Neuron (in vitro differentiated cells): ENCODE measurements at regions not wholly inside any gene's neighbourhood (a gene's known extent, or its start where the extent isn't known, plus 50 kb on each side); places are given as distances from the start of the nearest gene placed in this dataset.

ENCODE experiments used
- H2AFZ ChIP-seq: one replicate; pipeline ENCODE4 v1.6.1; 2013; ENCODE audit warnings: low read depth, mild to moderate bottlenecking, inconsistent platforms, low read length, moderate library complexity
- H3K27me3 ChIP-seq: one replicate; pipeline ENCODE4 v1.6.1; 2013; ENCODE audit warnings: low read length; ENCODE audit not compliant: insufficient read depth
- H3K36me3 ChIP-seq: one replicate; pipeline ENCODE4 v1.6.1; 2013; ENCODE audit warnings: low read length; ENCODE audit not compliant: insufficient read depth
- H3K4me1 ChIP-seq: one replicate; pipeline ENCODE4 v1.6.1; 2013; ENCODE audit warnings: low read length; ENCODE audit not compliant: insufficient read depth
- H3K4me3 ChIP-seq: 2 replicates; pipeline ENCODE4 v1.5.1; 2013; ENCODE audit warnings: mild to moderate bottlenecking, low read length, moderate library complexity
- H3K9me3 ChIP-seq: one replicate; pipeline ENCODE4 v1.6.1; 2013; ENCODE audit warnings: low read length

DNA sequence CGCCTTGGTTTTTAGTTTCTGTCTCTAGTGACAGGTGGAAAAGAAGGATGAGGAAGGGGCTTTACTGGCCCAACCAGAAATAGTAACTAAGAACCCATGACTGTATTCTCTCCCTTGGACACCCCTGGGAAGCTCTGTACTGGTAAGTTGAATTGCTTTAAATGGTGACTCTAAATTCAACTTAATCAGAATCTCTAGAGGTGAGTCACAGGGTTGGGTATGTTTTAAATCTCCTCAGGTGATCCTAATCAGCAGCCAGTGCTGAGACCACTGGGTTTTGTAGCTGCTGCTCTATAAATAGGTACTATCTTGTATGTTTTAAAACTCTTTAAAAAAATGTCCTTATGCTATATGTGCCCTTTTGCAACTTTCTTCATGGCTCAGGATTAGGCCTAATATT, 314.0 kb upstream of the ECI2 start:
- H3K9me3 ChIP-seq: no peaks in the 10 kb centered on the region
- no peak overlapping the region for H2AFZ ChIP-seq

DNA sequence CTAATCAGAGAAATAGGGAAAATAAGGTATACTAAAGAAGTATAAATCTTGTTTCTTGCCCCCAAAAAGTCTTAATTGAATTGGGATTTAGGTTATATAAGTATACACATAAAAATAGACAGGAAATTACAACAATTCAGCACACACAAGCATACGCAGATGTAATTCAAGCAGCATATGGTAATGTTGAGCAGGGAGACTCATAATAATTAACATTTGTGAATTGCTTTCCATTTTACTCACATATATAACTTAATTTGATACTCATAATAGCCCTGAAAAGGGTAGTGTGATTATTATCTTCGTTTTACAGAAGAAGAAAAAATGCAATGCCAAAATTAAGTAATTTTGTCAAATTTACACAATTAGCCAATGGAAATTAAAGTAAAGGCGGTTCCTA, 313.5 kb upstream of the ECI2 start:
- Histone ChIP-seq H3K9me3 (no peaks in the 10 kb centered on the region), H2AFZ (no peak overlapping the region), H3K4me3 (no peak overlapping the region)

More for the DNA sequence above, 314.0 kb upstream of the ECI2 start:
- Histone ChIP-seq H3K4me3 (no peak overlapping the region), H3K4me1 (no peaks in the 10 kb centered on the region), H3K36me3 (no peaks in the 10 kb centered on the region), H3K27me3 (no peaks in the 10 kb centered on the region)

DNA sequence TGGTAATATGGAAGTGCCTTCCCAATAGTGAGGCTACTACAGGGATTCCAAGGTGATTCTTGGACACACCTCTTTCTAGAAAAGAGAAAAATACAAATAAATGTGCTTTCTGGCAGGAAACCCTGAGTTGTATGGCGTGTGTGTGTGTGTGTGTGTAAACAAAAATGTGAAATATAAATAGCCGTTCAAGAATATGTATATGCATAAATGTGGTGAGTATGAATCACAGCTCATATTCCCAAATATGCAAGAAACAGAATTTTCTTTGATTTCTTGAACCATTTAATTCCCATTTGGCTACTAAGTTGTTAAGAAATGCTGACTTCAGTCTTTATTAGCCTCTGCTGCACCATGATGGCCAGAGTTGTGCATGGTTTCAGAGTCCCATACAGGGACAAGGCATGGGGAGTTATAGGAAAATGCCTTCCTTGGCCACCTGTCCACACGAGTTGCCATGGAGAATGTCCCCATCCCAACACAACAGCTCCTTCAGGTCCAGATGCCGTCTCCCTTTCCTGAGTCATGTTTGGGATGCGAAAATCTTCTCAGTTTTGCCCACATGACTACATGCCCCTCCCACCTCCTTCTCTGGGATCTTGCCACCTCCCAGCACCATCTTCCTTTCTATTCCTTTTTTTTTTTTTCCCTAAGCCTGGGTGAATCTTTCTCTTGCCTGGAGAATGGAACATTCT, 312.4 kb upstream of the ECI2 start:
- H3K4me3 ChIP-seq: no peak overlapping the region
- no peaks in the 10 kb centered on the region for H3K27me3 ChIP-seq
- no peak overlapping the region for H2AFZ ChIP-seq
- no peaks in the 10 kb centered on the region for H3K9me3 ChIP-seq
- no peaks in the 10 kb centered on the region for H3K4me1 ChIP-seq
- H3K36me3 ChIP-seq: no peaks in the 10 kb centered on the region

More for the DNA sequence above, 313.5 kb upstream of the ECI2 start:
- Histone ChIP-seq H3K27me3 (no peaks in the 10 kb centered on the region), H3K4me1 (no peaks in the 10 kb centered on the region), H3K36me3 (no peaks in the 10 kb centered on the region)

DNA sequence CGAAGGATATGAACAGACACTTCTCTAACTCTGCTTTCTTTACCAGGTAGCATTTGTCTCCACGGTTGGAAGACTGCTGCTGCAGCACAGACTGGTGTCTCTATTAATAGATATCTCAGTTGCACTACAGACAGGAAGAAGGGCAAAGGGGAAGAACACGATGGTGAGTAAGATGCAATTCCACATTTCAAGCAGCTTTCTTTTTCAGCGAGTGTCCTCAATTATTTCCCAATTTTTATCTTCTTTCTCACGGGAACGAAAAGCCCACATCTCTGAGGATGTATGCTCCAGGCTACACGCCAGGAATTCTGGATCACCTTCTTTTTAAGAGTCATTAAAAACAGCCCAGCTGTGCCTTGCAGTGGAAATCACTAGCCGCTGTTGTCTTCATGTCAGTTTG, 311.6 kb upstream of the ECI2 start:
- Histone ChIP-seq H2AFZ (no peak overlapping the region), H3K4me3 (no peak overlapping the region), H3K36me3 (no peaks in the 10 kb centered on the region), H3K9me3 (no peaks in the 10 kb centered on the region), H3K27me3 (no peaks in the 10 kb centered on the region), H3K4me1 (no peaks in the 10 kb centered on the region)

DNA sequence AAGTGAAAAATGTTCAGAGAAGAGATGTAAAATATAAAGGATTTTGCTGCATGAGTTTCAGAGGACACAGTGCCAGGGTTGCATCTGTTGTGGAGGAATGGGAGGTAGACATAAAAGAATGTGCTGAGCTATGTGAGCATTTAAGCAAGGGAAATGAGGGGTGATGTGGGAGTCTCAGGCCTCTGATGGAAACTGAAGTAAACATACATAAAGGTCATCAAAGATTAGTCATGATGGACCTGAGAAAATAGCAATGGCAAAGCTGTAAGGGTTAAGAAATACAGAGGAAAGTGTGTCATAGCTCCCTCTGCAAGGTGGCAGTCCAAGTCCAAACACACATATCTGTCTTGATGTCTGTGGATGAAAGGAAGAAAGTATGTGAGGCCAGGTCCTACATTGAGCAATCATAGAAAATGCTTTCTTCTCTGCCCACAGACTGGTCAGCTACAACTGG, 306.6 kb upstream of the ECI2 start:
- Histone ChIP-seq H3K4me3 (no peak overlapping the region), H3K4me1 (no peaks in the 10 kb centered on the region), H3K9me3 (no peaks in the 10 kb centered on the region), H3K36me3 (no peaks in the 10 kb centered on the region), H3K27me3 (no peaks in the 10 kb centered on the region), H2AFZ (no peak overlapping the region)

DNA sequence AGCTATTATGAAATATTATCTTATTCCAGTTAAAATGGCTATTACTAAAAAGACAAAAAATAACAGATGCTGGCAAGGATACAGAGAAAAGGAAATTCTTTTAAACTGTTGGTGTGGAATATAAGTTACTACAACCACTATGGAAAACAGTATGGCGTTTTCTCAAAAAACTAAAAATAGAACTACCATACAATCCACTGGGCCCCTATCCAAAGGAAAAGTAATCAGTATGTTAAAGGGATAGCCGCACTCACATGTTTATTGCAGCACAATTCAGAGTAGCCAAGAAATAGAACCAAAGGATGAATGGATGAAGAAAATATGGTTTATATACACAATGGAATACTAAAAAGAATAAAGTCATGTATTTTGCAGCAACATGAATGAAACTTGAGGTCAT, 303.8 kb upstream of the ECI2 start:
- H3K4me1 ChIP-seq: no peaks in the 10 kb centered on the region
- no peaks in the 10 kb centered on the region for H3K9me3 ChIP-seq
- H3K36me3 ChIP-seq: no peaks in the 10 kb centered on the region
- no peak overlapping the region for H3K4me3 ChIP-seq
- no peak overlapping the region for H2AFZ ChIP-seq
- H3K27me3 ChIP-seq: no peaks in the 10 kb centered on the region

DNA sequence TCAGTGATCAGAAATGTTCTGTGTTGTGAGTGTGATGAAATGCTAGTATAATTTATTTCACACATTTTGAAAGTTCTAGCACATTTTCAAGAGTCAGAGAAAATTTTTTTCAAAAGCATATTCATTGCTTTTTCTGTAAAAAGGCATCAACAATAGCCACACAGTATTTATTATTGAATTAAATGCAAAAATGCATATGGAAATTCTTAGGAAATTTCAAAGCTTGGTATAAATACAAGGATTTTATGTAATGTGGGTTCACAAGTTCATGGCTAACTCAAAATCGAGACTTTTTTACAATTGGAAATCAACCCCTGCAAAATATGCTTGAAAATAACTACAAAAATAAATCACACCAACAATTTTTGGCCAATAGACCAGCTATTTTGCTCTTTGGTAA, 302.0 kb upstream of the ECI2 start:
- Histone ChIP-seq H2AFZ (no peak overlapping the region), H3K4me1 (no peaks in the 10 kb centered on the region), H3K27me3 (no peaks in the 10 kb centered on the region), H3K36me3 (no peaks in the 10 kb centered on the region), H3K9me3 (no peaks in the 10 kb centered on the region), H3K4me3 (no peak overlapping the region)

DNA sequence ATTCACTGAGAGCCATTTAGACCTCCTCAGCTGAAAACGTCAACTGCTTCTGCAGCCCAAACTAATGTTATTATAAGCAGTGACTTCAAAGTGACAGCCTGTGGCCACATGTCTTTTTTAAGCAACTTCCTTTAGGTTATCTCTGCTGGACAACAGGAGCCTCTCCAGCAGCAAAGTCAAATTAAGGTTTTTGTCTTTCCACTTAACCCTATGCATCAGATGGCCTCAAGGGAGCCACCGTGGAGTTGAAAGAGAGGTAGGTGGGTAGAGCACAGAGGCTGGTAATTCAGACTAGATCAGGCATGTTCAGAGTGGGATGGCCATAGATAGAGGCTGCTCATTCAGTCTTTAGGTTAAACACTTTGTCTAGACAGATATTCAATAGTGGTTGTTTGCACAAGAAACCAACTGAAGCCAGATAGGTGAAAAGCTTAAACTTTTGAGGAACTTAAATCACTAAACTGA, 300.6 kb upstream of the ECI2 start:
- Histone ChIP-seq H3K27me3 (no peaks in the 10 kb centered on the region), H3K36me3 (no peaks in the 10 kb centered on the region), H2AFZ (no peak overlapping the region), H3K4me1 (no peaks in the 10 kb centered on the region), H3K9me3 (no peaks in the 10 kb centered on the region), H3K4me3 (no peak overlapping the region)

DNA sequence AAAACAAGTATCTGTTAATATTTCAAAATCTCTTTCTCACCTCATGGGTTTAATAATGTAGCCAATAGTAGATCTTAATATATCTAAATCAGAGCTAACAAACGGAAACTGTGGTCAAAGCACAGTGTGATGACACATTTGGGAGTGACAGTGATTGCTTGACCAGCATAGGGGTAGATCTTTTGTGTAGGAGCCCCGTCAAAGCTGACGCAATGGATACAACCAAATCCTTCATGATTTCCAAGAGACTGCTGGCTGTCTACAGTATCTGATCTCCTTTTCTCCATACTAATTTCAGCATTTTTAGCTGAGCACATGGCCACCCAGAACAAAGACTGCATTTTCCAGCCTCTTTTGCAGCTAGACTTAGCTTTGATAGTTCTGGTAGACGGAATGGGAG, 299.3 kb upstream of the ECI2 start:
- Histone ChIP-seq H3K36me3 (no peaks in the 10 kb centered on the region), H3K4me3 (no peak overlapping the region), H3K27me3 (no peaks in the 10 kb centered on the region), H3K4me1 (no peaks in the 10 kb centered on the region), H3K9me3 (no peaks in the 10 kb centered on the region), H2AFZ (no peak overlapping the region)

DNA sequence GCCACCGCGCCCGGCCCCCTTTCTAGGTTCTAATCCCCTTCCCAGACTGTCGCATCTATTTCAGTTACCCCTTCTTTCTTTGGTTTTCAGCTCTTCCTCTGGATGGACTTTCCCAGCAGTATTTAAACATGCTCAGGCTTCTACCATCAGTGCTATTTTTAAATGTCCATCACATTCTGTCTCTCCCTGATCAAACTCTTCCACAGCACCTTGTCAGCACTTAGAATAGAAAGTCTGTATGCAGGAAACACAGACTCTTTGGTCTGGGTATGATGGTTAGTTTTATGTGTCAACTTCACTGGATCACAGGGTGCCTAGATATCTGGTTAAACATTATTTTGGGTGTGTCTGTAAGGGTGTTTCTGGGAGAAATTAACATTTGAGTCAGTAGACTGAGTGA, 297.8 kb upstream of the ECI2 start:
- no peak overlapping the region for H2AFZ ChIP-seq
- no peaks in the 10 kb centered on the region for H3K36me3 ChIP-seq
- no peak overlapping the region for H3K4me3 ChIP-seq
- no peaks in the 10 kb centered on the region for H3K9me3 ChIP-seq
- H3K27me3 ChIP-seq: no peaks in the 10 kb centered on the region
- H3K4me1 ChIP-seq: no peaks in the 10 kb centered on the region

DNA sequence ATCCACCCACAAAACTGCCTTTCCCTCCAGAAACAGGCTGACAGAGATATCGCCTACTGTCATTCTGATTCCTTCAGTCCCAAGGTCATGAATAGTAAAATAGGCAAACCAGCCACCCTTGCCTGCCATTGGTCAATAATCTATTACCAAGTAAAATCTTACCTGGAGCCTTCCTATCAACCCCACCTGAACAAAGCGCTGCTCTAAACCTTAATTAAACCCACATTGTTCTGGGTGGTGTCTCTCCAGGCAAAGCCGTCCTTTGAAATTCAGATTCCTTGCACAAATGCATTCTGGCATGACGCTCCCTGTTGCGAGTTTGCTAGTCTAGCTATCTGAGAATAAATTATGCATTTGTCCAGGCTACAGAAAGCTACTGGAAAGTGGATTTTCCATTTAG, 291.6 kb upstream of the ECI2 start:
- Histone ChIP-seq H3K4me1 (no peaks in the 10 kb centered on the region), H3K4me3 (no peak overlapping the region), H2AFZ (no peak overlapping the region), H3K36me3 (no peaks in the 10 kb centered on the region), H3K9me3 (no peaks in the 10 kb centered on the region), H3K27me3 (no peaks in the 10 kb centered on the region)

DNA sequence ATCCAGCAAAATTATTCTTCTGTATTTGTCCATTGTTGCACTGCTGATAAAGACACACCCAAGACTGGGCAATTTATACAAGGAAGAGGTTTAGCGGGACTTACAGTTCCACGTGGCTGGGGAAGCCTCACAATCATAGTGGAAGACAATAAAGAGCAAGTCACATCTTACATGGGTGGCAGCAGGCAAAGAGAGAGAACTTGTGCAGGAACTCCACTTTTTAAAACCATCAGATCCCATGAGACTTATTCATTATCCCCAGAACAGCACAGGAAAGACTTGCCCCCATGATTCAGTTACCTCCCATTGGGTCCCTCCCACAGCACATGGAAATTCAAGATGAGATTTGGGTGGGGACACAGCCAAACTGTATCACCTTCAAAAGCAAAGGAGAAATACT, 286.5 kb upstream of the ECI2 start:
- Histone ChIP-seq H3K36me3 (no peaks in the 10 kb centered on the region), H3K9me3 (no peaks in the 10 kb centered on the region), H2AFZ (no peak overlapping the region), H3K27me3 (no peaks in the 10 kb centered on the region), H3K4me3 (no peak overlapping the region), H3K4me1 (no peaks in the 10 kb centered on the region)

DNA sequence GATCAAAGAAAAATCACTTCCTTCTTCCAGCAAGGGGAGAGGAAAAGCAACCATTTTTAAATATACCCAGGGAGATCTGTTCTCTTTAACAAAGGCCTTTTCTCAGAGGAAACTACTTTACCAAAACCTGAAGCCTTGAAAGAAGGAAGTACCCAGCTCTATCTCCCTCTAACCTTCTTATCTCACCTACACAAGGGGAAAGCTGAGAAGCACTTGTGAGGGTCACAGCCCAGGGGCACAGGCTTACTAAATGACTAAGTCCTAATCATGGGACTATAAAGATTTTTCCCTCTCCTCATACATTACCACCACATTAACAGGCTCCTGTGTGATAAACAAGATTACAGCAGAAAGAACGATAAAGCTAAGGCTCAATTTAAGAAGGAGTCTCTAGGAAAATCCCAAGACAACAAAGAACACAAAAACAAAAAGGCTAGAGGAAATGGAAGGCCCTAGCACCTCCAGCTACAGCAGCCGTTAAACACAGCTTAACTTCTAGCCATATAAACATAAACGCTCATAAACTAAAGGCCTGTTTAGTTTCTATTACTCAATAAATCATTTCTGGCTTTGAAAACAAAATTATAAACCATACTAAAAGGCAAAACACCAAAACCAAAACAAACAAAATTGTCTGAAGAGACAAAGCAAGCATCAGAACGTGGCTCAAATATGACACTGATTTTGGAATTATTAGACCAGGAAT, 284.9 kb upstream of the ECI2 start:
- Histone ChIP-seq H3K9me3 (no peaks in the 10 kb centered on the region), H2AFZ (no peak overlapping the region), H3K36me3 (no peaks in the 10 kb centered on the region), H3K4me1 (no peaks in the 10 kb centered on the region), H3K27me3 (no peaks in the 10 kb centered on the region), H3K4me3 (no peak overlapping the region)
